Mesenchymal stem cell (in vitro differentiated cells and primary cell): ENCODE measurements at regions not wholly inside any gene's neighbourhood (a gene's known extent, or its start where the extent isn't known, plus 50 kb on each side); places are given as distances from the start of the nearest gene placed in this dataset.

Experiments used
- DNase-seq: peaks from one replicate; pipeline ENCODE4 v3.0.0-alpha.2; 2013
- H2AFZ ChIP-seq: one replicate; pipeline ENCODE4 v1.6.1; 2013; ENCODE audit warnings: low read depth, mild to moderate bottlenecking, control low read depth, inconsistent platforms, low read length, moderate library complexity
- H2AK5ac ChIP-seq: 2 replicates; pipeline ENCODE4 v1.6.1; 2013; ENCODE audit warnings: low read length, moderate library complexity, mild to moderate bottlenecking, inconsistent platforms; ENCODE audit not compliant: severe bottlenecking
- H2BK120ac ChIP-seq: one replicate; pipeline ENCODE4 v1.6.1; 2013; ENCODE audit warnings: low read depth, mild to moderate bottlenecking, inconsistent platforms, low read length, moderate library complexity
- H2BK12ac ChIP-seq, 2 experiments: one replicate each; pipeline ENCODE4 v1.6.1; 2013; ENCODE audit warnings: inconsistent platforms in 2 of 2, low read length in 2 of 2, mild to moderate bottlenecking in 2 of 2, moderate library complexity in 2 of 2, control low read depth in 1 of 2
- H2BK15ac ChIP-seq: one replicate; pipeline ENCODE4 v1.6.1; 2013; ENCODE audit warnings: mild to moderate bottlenecking, low read depth, inconsistent platforms; ENCODE audit not compliant: poor library complexity, severe bottlenecking
- H2BK5ac ChIP-seq: 2 replicates; pipeline ENCODE4 v1.6.1; 2013; ENCODE audit warnings: low read depth, mild to moderate bottlenecking, low read length, control low read depth, inconsistent platforms; ENCODE audit not compliant: poor library complexity, severe bottlenecking
- H3K14ac ChIP-seq, 2 experiments: one replicate each; pipeline ENCODE4 v1.6.1; 2013; ENCODE audit warnings: inconsistent platforms in 2 of 2, low read length in 2 of 2, control low read depth in 1 of 2, mild to moderate bottlenecking in 1 of 2, moderate library complexity in 1 of 2
- H3K18ac ChIP-seq, 2 experiments: one replicate each; pipeline ENCODE4 v1.6.1; 2013; ENCODE audit warnings: inconsistent platforms in 2 of 2, low read length in 2 of 2, control low read depth in 1 of 2, low read depth in 1 of 2, mild to moderate bottlenecking in 1 of 2
- H3K23ac ChIP-seq, 2 experiments: one replicate each; pipeline ENCODE4 v1.6.1; 2013; ENCODE audit warnings: inconsistent platforms in 2 of 2, low read length in 2 of 2, mild to moderate bottlenecking in 2 of 2, moderate library complexity in 2 of 2, control low read depth in 1 of 2
- H3K27ac ChIP-seq: 2 replicates; pipeline ENCODE4 v1.5.1; 2013; ENCODE audit warnings: mild to moderate bottlenecking, moderate library complexity, low read length, control low read depth, inconsistent platforms; ENCODE audit not compliant: poor library complexity, severe bottlenecking
- H3K27me3 ChIP-seq, 2 experiments: 2 replicates each; pipeline versions ENCODE4 v1.6.1 to v1.7.0; 2013; ENCODE audit warnings: low read length in 2 of 2, mild to moderate bottlenecking in 2 of 2, moderate library complexity in 2 of 2, control low read depth in 1 of 2, inconsistent platforms in 1 of 2; ENCODE audit not compliant: control insufficient read depth in 1 of 2, insufficient read depth in 1 of 2
- H3K36me3 ChIP-seq, 2 experiments: 2 replicates each; pipeline versions ENCODE4 v1.6.1 to v1.7.0; 2013; ENCODE audit warnings: low read length in 2 of 2, control low read depth in 1 of 2, inconsistent platforms in 1 of 2, low read depth in 1 of 2, mild to moderate bottlenecking in 1 of 2; ENCODE audit not compliant: insufficient read depth in 2 of 2, control insufficient read depth in 1 of 2
- H3K4ac ChIP-seq, 2 experiments: one replicate each; pipeline ENCODE4 v1.6.1; 2013; ENCODE audit warnings: inconsistent platforms in 2 of 2, low read length in 2 of 2, mild to moderate bottlenecking in 2 of 2, moderate library complexity in 2 of 2, control low read depth in 1 of 2, low read depth in 1 of 2
- H3K4me1 ChIP-seq: 2 replicates; pipeline ENCODE4 v1.6.1; 2013; ENCODE audit warnings: low read depth, low read length, control low read depth; ENCODE audit not compliant: control insufficient read depth, insufficient read depth
- H3K4me2 ChIP-seq: 2 replicates; pipeline ENCODE4 v1.6.1; 2013; ENCODE audit warnings: low read length, mild to moderate bottlenecking, inconsistent platforms; ENCODE audit not compliant: poor library complexity, severe bottlenecking
- H3K4me3 ChIP-seq, 2 experiments: 2 replicates each; pipeline versions ENCODE4 v1.5.1 to v1.7.0; 2013; ENCODE audit warnings: low read length in 2 of 2, mild to moderate bottlenecking in 2 of 2, control low read depth in 1 of 2, low read depth in 1 of 2; ENCODE audit not compliant: insufficient read depth in 1 of 2
- H3K79me1 ChIP-seq: replicated peaks from 2 replicates; pipeline ENCODE4 v1.6.1; 2013; ENCODE audit warnings: mild to moderate bottlenecking, control low read depth, low read length, inconsistent platforms; ENCODE audit not compliant: poor library complexity, severe bottlenecking
- H3K9ac ChIP-seq: 2 replicates; pipeline ENCODE4 v1.7.0; 2013; ENCODE audit warnings: mild to moderate bottlenecking, low read length, moderate library complexity
- H3K9me3 ChIP-seq: 2 replicates; pipeline ENCODE4 v1.7.0; 2013; ENCODE audit warnings: mild to moderate bottlenecking, low read length; ENCODE audit not compliant: control insufficient read depth
- H4K8ac ChIP-seq: one replicate; pipeline ENCODE4 v1.6.1; 2013; ENCODE audit warnings: inconsistent platforms, mild to moderate bottlenecking, low read length, moderate library complexity
- H4K91ac ChIP-seq: one replicate; pipeline ENCODE4 v1.6.1; 2013; ENCODE audit warnings: mild to moderate bottlenecking, low read length, inconsistent platforms
- WGBS: methylation state at CpG from one replicate; pipeline ENCODE4 v1.1.7; 2013; ENCODE audit warnings: mixed read lengths; 5-methylcytosine and 5-hydroxymethylcytosine counted together

- 95% methylated on average over 4 of the region's 4 CpGs for WGBS
- no peak overlapping the region for H2BK12ac ChIP-seq
Observed at GRCh38 chr1:168933141-168933805, 173.2 kb upstream of the ATP1B1 start.

GRCh38 chr1:168939110-168939946 lies 167.2 kb upstream of the ATP1B1 start:
- DNase-seq, result no peak
- H2AFZ ChIP-seq, result no peak overlapping the region

More at GRCh38 chr1:168933141-168933805, 173.2 kb upstream of the ATP1B1 start:
- no peaks in the 10 kb centered on the region for H3K79me1 ChIP-seq
- no peaks in the 10 kb centered on the region for H3K27me3 ChIP-seq
- H3K9me3 ChIP-seq, result no peaks in the 10 kb centered on the region
- no peak overlapping the region for H2BK15ac ChIP-seq
- no peak overlapping the region for H3K4me2 ChIP-seq
- DNase-seq, result no peak
- no peak overlapping the region for H2AFZ ChIP-seq
- H3K4me3 ChIP-seq, result no peak overlapping the region
- H4K8ac ChIP-seq, result no peak overlapping the region
- no peak overlapping the region for H2AK5ac ChIP-seq
- no peak overlapping the region for H3K9ac ChIP-seq
- H3K4me1 ChIP-seq, result no peaks in the 10 kb centered on the region
- no peak overlapping the region for H3K27ac ChIP-seq
- H4K91ac ChIP-seq, result no peak overlapping the region
- H3K18ac ChIP-seq, result no peak overlapping the region
- H3K23ac ChIP-seq, result no peak overlapping the region
- H3K36me3 ChIP-seq, result no peaks in the 10 kb centered on the region
- no peak overlapping the region for H3K4ac ChIP-seq
- no peak overlapping the region for H3K14ac ChIP-seq
- no peak overlapping the region for H2BK5ac ChIP-seq
- no peak overlapping the region for H2BK120ac ChIP-seq

GRCh38 chr1:168939947-168940223 lies 166.6 kb upstream of the ATP1B1 start:
- Histone ChIP-seq H3K23ac (no peak overlapping the region), H3K9ac (no peak overlapping the region), H3K36me3 (no peaks in the 10 kb centered on the region), H2AFZ (no peak overlapping the region), H2BK15ac (no peak overlapping the region), H3K9me3 (no peaks in the 10 kb centered on the region), H3K4me1 (peaks cover 3% of the 10 kb centered on the region), H4K8ac (no peak overlapping the region), H2BK120ac (no peak overlapping the region), H2AK5ac (no peak overlapping the region), H3K27ac (no peak overlapping the region), H3K18ac (no peak overlapping the region), H2BK5ac (no peak overlapping the region), H4K91ac (no peak overlapping the region), H3K79me1 (no peaks in the 10 kb centered on the region), H3K4me3 (no peak overlapping the region), H3K14ac (no peak overlapping the region), H2BK12ac (no peak overlapping the region), H3K4me2 (no peak overlapping the region), H3K4ac (no peak overlapping the region), H3K27me3 (no peaks in the 10 kb centered on the region)
- no peak for DNase-seq

More at GRCh38 chr1:168939110-168939946, 167.2 kb upstream of the ATP1B1 start:
- no peak overlapping the region for H2AK5ac ChIP-seq
- no peak overlapping the region for H3K18ac ChIP-seq
- no peak overlapping the region for H3K4ac ChIP-seq
- no peaks in the 10 kb centered on the region for H3K36me3 ChIP-seq
- H3K79me1 ChIP-seq, result no peaks in the 10 kb centered on the region
- H3K4me3 ChIP-seq, result no peak overlapping the region
- no peak overlapping the region for H2BK12ac ChIP-seq
- no peak overlapping the region for H3K4me2 ChIP-seq
- H3K4me1 ChIP-seq, result peaks cover 3% of the 10 kb centered on the region
- H3K27ac ChIP-seq, result no peak overlapping the region
- H2BK120ac ChIP-seq, result no peak overlapping the region
- no peak overlapping the region for H3K23ac ChIP-seq
- H2BK15ac ChIP-seq, result no peak overlapping the region
- H4K91ac ChIP-seq, result no peak overlapping the region
- no peaks in the 10 kb centered on the region for H3K9me3 ChIP-seq
- no peak overlapping the region for H3K9ac ChIP-seq
- WGBS, result 81% methylated on average over 3 of the region's 3 CpGs
- H4K8ac ChIP-seq, result no peak overlapping the region
- H2BK5ac ChIP-seq, result no peak overlapping the region
- H3K14ac ChIP-seq, result no peak overlapping the region
- no peaks in the 10 kb centered on the region for H3K27me3 ChIP-seq

GRCh38 chr1:168941640-168942039 lies 164.8 kb upstream of the ATP1B1 start:
- Histone ChIP-seq H4K91ac (no peak overlapping the region), H3K27me3 (no peaks in the 10 kb centered on the region), H3K9me3 (no peaks in the 10 kb centered on the region), H2BK120ac (no peak overlapping the region), H3K4me2 (no peak overlapping the region), H3K27ac (no peak overlapping the region), H3K4ac (no peak overlapping the region), H2BK12ac (no peak overlapping the region), H3K4me1 (peaks cover 3% of the 10 kb centered on the region), H4K8ac (no peak overlapping the region), H3K18ac (no peak overlapping the region), H3K9ac (no peak overlapping the region), H2BK15ac (no peak overlapping the region), H3K23ac (no peak overlapping the region), H3K4me3 (no peak overlapping the region), H2AFZ (no peak overlapping the region), H2AK5ac (no peak overlapping the region), H3K79me1 (no peaks in the 10 kb centered on the region), H3K36me3 (no peaks in the 10 kb centered on the region), H3K14ac (no peak overlapping the region), H2BK5ac (no peak overlapping the region)
- no peak for DNase-seq
